Kidney epithelial cell (primary cell): ENCODE measurements at regions not wholly inside any gene's neighbourhood (a gene's known extent, or its start where the extent isn't known, plus 50 kb on each side); places are given as distances from the start of the nearest gene placed in this dataset.

Source experiments
- DNase-seq: peaks from one replicate; pipeline ENCODE4 v3.0.0-alpha.2; 2010; ENCODE audit warnings: low read depth
- H3K27me3 ChIP-seq: 2 replicates; pipeline ENCODE4 v1.6.0; 2011; ENCODE audit warnings: low read length; ENCODE audit not compliant: control insufficient read depth, insufficient read depth
- H3K36me3 ChIP-seq: 2 replicates; pipeline ENCODE4 v1.5.1; 2011; ENCODE audit warnings: low read length; ENCODE audit not compliant: control insufficient read depth, insufficient read depth
- H3K4me3 ChIP-seq: 2 replicates; pipeline ENCODE4 v1.5.1; 2011; ENCODE audit warnings: low read depth, mild to moderate bottlenecking, control low read depth, low read length
- CTCF ChIP-seq: IDR thresholded peaks from 2 replicates; pipeline ENCODE4 v1.5.1; 2011; ENCODE audit warnings: mild to moderate bottlenecking, moderate library complexity, low read length, control low read depth, inconsistent platforms; ENCODE audit not compliant: insufficient read depth, poor library complexity, severe bottlenecking

- no peak for TF ChIP-seq CTCF
- H3K27me3 ChIP-seq: no peaks in the 10 kb centered on the region
- no peak for DNase-seq
- no peaks in the 10 kb centered on the region for H3K36me3 ChIP-seq
- H3K4me3 ChIP-seq: no peak overlapping the region
Measured at GRCh38 chr2:64268330-64269048, 124.3 kb upstream of the PELI1 start.

GRCh38 chr2:64273524-64274398, 129.5 kb upstream of the PELI1 start:
- no peaks in the 10 kb centered on the region for H3K36me3 ChIP-seq
- peak; percentile 88 for DNase-seq
- no peak for TF ChIP-seq CTCF
- no peaks in the 10 kb centered on the region for H3K27me3 ChIP-seq
- H3K4me3 ChIP-seq: no peak overlapping the region

GRCh38 chr2:64274399-64275173, 130.4 kb upstream of the PELI1 start:
- H3K4me3 ChIP-seq: no peak overlapping the region
- DNase-seq: no peak
- H3K27me3 ChIP-seq: no peaks in the 10 kb centered on the region
- TF ChIP-seq CTCF: no peak
- H3K36me3 ChIP-seq: no peaks in the 10 kb centered on the region

GRCh38 chr2:64275174-64275466, 130.9 kb upstream of the PELI1 start:
- no peaks in the 10 kb centered on the region for H3K27me3 ChIP-seq
- no peak for DNase-seq

GRCh38 chr2:64276417-64277095, 132.3 kb upstream of the PELI1 start:
- no peak for TF ChIP-seq CTCF
- no peaks in the 10 kb centered on the region for H3K27me3 ChIP-seq
- no peaks in the 10 kb centered on the region for H3K36me3 ChIP-seq
- no peak overlapping the region for H3K4me3 ChIP-seq
- no peak for DNase-seq

More at GRCh38 chr2:64275174-64275466, 130.9 kb upstream of the PELI1 start:
- TF ChIP-seq CTCF: no peak
- Histone ChIP-seq H3K36me3 (no peaks in the 10 kb centered on the region), H3K4me3 (no peak overlapping the region)
